ENCODE measurements at regions not wholly inside any gene's neighbourhood (a gene's known extent, or its start where the extent isn't known, plus 50 kb on each side); places are given as distances from the start of the nearest gene placed in this dataset.
A peak's percentile ranks its signal among the peaks of the same experiment; 100 is the strongest.
"Not testable (repeated sequence)": the region's sequence is repeated elsewhere in the genome, so short reads cannot be mapped to it uniquely, and the experiment has no call there.

DNA sequence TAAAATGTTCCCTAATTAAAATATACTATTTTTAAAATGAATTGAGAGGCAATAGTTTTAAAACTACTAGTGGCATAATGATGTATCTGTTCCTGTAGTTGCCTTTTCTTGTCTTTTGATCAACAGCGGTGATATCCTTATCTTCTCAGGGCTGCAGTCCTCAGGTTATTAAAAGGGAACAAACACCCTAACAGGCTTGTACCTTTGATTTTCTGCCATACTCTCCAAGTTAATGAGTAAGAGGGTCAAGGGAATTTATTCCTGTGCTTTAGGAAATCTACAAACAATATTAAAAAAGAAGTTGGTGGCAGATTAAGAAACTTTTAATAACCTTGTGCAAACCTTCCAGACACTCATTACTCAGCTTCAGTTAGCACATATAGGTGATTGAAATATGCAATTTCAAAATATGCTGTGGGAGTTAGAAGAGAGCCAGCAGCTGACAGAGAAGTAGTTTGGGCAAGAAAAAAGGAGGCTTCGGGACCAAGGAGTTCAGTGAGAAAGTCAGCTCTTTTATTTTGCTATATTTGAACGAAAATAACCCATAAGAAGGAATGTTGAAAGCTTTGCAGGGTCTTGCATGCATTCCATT, 81.0 kb upstream of the TLE4 start:
- POLR2A ChIA-PET = no interaction called here
- Histone ChIP-seq H3K4me1 (ENCODE audit: control extremely low read depth in 1 of 4, control insufficient read depth in 4 of 4, insufficient read depth in 4 of 4, low read length in 3 of 4) (peaks cover 0 to 4% (median 0%) of the 10 kb centered on the region in 4 experiments), H3K27me3 (replicated peaks in 2 of 5; ENCODE audit: control insufficient read depth in 4 of 5, insufficient read depth in 5 of 5, low read length in 4 of 5) (no peaks in the 10 kb centered on the region), H3K36me3 (ENCODE audit: control insufficient read depth in 4 of 4, insufficient read depth in 4 of 4, low read length in 3 of 4) (no peaks in the 10 kb centered on the region), H3K9me3 (ENCODE audit: control extremely low read depth in 1 of 5, control insufficient read depth in 4 of 5, insufficient read depth in 2 of 5, low read depth in 1 of 5, low read length in 4 of 5) (peaks cover 0 to 6% (median 0%) of the 10 kb centered on the region in 5 experiments), H3K27ac (ENCODE audit: insufficient read depth in 1 of 2, low read depth in 1 of 2, low read length in 2 of 2, poor library complexity in 1 of 2, severe bottlenecking in 2 of 2) (no peak overlapping the region), H3K4me3 (ENCODE audit: control insufficient read depth in 1 of 7, extremely low read depth in 1 of 7, insufficient read depth in 4 of 7, low read depth in 2 of 7, low read length in 6 of 7) (no peak overlapping the region)
- DNase-seq = no peak
- WGBS (ENCODE audit: insufficient coverage) = 100% methylated on average over 1 of the region's 3 CpGs
- CTCF ChIA-PET = interaction anchor here (0.7 to 1.7 kb wide), 2 partner anchors 10 to 12 kb away, joined by 5 to 6 read pairs; no protein-coding TSS in a partner anchor

DNA sequence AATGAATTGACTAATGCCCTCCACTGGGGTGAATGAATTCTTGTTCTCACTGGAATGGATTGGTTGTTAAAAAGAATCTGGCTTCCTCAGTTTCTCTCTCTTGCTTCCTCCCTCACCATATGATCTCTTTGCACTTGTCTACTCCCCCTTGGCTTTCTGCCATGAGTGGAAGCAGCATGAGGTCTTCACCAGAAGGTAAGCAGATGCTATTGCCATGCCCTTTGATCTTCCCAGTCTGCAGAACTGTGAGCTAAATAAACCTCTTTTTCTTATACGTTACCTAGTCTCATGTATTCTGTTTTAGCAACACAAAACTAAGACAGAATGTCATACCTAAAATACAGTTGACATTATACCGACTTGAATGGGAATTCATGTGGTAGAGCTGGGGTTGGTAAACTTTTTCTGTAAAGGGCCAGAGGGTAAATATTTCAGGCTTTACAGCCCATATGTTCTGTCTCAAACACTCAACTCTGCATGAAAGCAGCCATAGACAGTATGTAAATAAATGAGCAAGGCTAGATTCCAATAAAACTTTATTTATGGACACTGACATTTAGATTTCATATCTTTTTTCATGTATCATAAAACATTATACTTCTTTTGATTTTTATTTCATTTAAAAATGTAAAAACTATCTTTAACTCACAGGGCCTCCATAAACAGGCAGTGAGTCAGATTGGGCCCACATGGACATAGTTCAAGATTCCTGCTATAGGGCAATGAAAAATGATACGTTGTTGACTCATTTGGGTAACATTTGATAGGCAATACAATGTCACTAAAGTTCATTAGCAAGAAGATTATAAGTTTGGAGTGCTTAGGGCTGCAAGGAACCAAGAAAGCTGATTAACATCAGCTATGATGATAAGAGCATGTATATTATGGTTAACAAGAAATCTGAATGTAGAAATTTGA, 79.4 kb upstream of the TLE4 start:
- POLR2A ChIA-PET = no interaction called here
- H3K4me1 ChIP-seq (ENCODE audit: control extremely low read depth in 1 of 4, control insufficient read depth in 4 of 4, insufficient read depth in 4 of 4, low read length in 3 of 4) = peaks cover 0 to 4% (median 0%) of the 10 kb centered on the region in 4 experiments
- DNase-seq = no peak
- H3K36me3 ChIP-seq (ENCODE audit: control insufficient read depth in 4 of 4, insufficient read depth in 4 of 4, low read length in 3 of 4) = no peaks in the 10 kb centered on the region
- no peaks in the 10 kb centered on the region for H3K27me3 ChIP-seq (replicated peaks in 2 of 5; ENCODE audit: control insufficient read depth in 4 of 5, insufficient read depth in 5 of 5, low read length in 4 of 5)
- no peak overlapping the region for H3K27ac ChIP-seq (ENCODE audit: insufficient read depth in 1 of 2, low read depth in 1 of 2, low read length in 2 of 2, poor library complexity in 1 of 2, severe bottlenecking in 2 of 2)
- no peak overlapping the region for H3K4me3 ChIP-seq (ENCODE audit: control insufficient read depth in 1 of 7, extremely low read depth in 1 of 7, insufficient read depth in 4 of 7, low read depth in 2 of 7, low read length in 6 of 7)
- peaks cover 0 to 6% (median 0%) of the 10 kb centered on the region in 5 experiments for H3K9me3 ChIP-seq (ENCODE audit: control extremely low read depth in 1 of 5, control insufficient read depth in 4 of 5, insufficient read depth in 2 of 5, low read depth in 1 of 5, low read length in 4 of 5)
- CTCF ChIA-PET = interaction anchor here (1.7 kb wide), 1 partner anchor 14 kb away, joined by 6 read pairs; no protein-coding TSS in a partner anchor
- WGBS (ENCODE audit: insufficient coverage) = 100% methylated on average over 2 of the region's 3 CpGs

DNA sequence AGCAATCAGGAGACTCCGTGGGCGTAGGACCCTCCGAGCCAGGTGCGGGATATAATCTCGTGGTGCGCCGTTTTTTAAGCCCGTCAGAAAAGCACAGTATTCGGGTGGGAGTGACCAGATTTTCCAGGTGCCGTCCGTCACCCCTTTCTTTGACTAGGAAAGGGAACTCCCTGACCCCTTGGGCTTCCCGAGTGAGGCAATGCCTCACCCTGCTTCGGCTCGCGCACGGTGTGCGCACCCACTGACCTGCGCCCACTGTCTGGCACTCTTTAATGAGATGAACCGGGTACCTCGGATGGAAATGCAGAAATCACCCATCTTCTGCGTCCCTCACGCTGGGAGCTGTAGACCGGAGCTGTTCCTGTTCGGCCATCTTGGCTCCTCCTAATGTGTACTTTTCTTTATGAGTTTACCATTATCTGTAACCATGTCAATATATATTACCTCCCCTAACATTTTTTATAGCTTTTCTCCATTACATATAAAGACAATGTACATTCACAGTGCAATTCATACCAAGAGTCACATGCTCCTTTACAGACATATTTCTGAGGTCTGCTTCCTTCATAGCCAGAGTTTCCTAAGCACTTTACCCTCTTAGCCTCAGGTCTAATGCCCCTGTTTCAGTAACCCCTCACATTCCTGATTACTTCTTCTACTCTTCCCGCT, 71.4 kb upstream of the TLE4 start:
- CTCF ChIA-PET; H3K4me1 ChIP-seq (ENCODE audit: control extremely low read depth in 1 of 4, control insufficient read depth in 4 of 4, insufficient read depth in 4 of 4, low read length in 3 of 4); DNase-seq; H3K27me3 ChIP-seq (replicated peaks in 2 of 5; ENCODE audit: control insufficient read depth in 4 of 5, insufficient read depth in 5 of 5, low read length in 4 of 5); H3K4me3 ChIP-seq (ENCODE audit: control insufficient read depth in 1 of 7, extremely low read depth in 1 of 7, insufficient read depth in 4 of 7, low read depth in 2 of 7, low read length in 6 of 7); H3K9me3 ChIP-seq (ENCODE audit: control extremely low read depth in 1 of 5, control insufficient read depth in 4 of 5, insufficient read depth in 2 of 5, low read depth in 1 of 5, low read length in 4 of 5); H3K36me3 ChIP-seq (ENCODE audit: control insufficient read depth in 4 of 4, insufficient read depth in 4 of 4, low read length in 3 of 4); POLR2A ChIA-PET; H3K27ac ChIP-seq (ENCODE audit: insufficient read depth in 1 of 2, low read depth in 1 of 2, low read length in 2 of 2, poor library complexity in 1 of 2, severe bottlenecking in 2 of 2): not testable (repeated sequence)
- WGBS (ENCODE audit: insufficient coverage) = 98% methylated on average over 16 of the region's 25 CpGs

DNA sequence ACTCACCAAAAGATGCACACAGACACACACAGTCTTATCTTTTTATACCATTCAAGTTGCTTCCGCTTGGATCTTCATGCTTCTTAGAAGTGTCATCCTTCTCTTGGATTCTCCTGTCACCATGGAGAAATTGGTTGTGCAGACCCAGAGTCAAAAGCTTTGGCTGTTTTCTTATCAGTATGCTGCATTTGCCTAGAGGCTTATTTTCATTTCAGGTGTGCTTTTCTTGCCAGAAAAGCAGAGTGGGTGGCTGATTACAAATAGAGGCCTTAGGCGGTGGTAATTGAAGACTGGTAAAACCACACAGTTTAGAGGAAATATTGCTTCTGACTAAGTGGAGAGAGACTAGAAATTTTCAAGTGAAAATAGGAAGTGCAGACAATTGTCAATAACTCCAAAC, 70.2 kb upstream of the TLE4 start:
- H3K27me3 ChIP-seq (replicated peaks in 2 of 5; ENCODE audit: control insufficient read depth in 4 of 5, insufficient read depth in 5 of 5, low read length in 4 of 5) = no peaks in the 10 kb centered on the region
- no peaks in the 10 kb centered on the region for H3K9me3 ChIP-seq (ENCODE audit: control extremely low read depth in 1 of 5, control insufficient read depth in 4 of 5, insufficient read depth in 2 of 5, low read depth in 1 of 5, low read length in 4 of 5)
- ChIA-PET CTCF (no interaction called here), POLR2A (no interaction called here)
- H3K36me3 ChIP-seq (ENCODE audit: control insufficient read depth in 4 of 4, insufficient read depth in 4 of 4, low read length in 3 of 4) = no peaks in the 10 kb centered on the region
- DNase-seq = peak in 1 of 3 donors; percentile 5
- peaks cover 0 to 5% (median 0%) of the 10 kb centered on the region in 4 experiments for H3K4me1 ChIP-seq (ENCODE audit: control extremely low read depth in 1 of 4, control insufficient read depth in 4 of 4, insufficient read depth in 4 of 4, low read length in 3 of 4)
- 100% methylated on average over 1 of the region's 2 CpGs for WGBS (ENCODE audit: insufficient coverage)
- no peak overlapping the region for H3K27ac ChIP-seq (ENCODE audit: insufficient read depth in 1 of 2, low read depth in 1 of 2, low read length in 2 of 2, poor library complexity in 1 of 2, severe bottlenecking in 2 of 2)
- no peak overlapping the region for H3K4me3 ChIP-seq (ENCODE audit: control insufficient read depth in 1 of 7, extremely low read depth in 1 of 7, insufficient read depth in 4 of 7, low read depth in 2 of 7, low read length in 6 of 7)

DNA sequence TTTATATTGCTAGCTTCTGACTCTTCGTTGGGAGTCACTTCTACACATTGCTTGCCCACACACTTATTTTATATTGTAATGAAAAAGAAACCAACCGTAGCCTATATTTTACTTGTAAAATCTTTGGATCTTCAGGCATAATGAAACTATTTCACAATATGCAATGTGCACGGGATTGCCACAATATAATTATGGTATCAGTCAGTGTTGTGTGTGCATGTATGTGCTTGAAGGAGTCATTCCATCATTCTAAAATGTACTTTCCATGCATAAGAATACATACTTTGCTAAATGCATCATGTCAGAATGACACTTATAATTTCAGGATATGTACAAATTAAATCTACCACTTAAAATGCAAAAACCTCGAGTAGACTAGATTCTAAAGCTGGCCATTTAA, 64.0 kb upstream of the TLE4 start:
- POLR2A ChIA-PET = no interaction called here

DNA sequence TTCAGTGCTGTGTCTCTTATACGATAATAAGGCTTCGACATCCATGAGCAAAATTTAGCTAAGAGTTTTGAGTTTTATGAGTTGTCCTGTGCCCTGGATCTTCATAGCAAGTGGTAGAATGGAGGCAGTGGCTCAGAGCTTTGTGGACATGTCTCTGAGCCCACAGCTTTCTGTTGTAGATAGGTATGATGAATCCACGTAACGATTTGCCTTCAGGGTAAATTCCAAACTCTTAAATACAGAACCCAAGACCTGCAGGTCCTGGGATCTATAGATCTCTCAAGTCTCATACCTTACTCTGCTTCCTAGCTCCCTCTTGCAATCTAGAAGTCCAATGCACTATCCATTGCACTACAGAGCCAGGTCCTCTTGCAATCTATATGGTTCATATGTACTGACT, 59.5 kb upstream of the TLE4 start:
- Histone ChIP-seq H3K27ac (ENCODE audit: insufficient read depth in 1 of 2, low read depth in 1 of 2, low read length in 2 of 2, poor library complexity in 1 of 2, severe bottlenecking in 2 of 2) (no peak overlapping the region), H3K4me1 (ENCODE audit: control extremely low read depth in 1 of 4, control insufficient read depth in 4 of 4, insufficient read depth in 4 of 4, low read length in 3 of 4) (no peaks in the 10 kb centered on the region), H3K36me3 (ENCODE audit: control insufficient read depth in 4 of 4, insufficient read depth in 4 of 4, low read length in 3 of 4) (no peaks in the 10 kb centered on the region), H3K9me3 (ENCODE audit: control extremely low read depth in 1 of 5, control insufficient read depth in 4 of 5, insufficient read depth in 2 of 5, low read depth in 1 of 5, low read length in 4 of 5) (no peaks in the 10 kb centered on the region), H3K4me3 (ENCODE audit: control insufficient read depth in 1 of 7, extremely low read depth in 1 of 7, insufficient read depth in 4 of 7, low read depth in 2 of 7, low read length in 6 of 7) (no peak overlapping the region), H3K27me3 (replicated peaks in 2 of 5; ENCODE audit: control insufficient read depth in 4 of 5, insufficient read depth in 5 of 5, low read length in 4 of 5) (no peaks in the 10 kb centered on the region)
- CTCF ChIA-PET = interaction anchor here (0.7 kb wide), 1 partner anchor 396 kb away, joined by 3 read pairs; no protein-coding TSS in a partner anchor
- no peak for DNase-seq
- WGBS (ENCODE audit: insufficient coverage) = 67% methylated on average over 2 of the region's 4 CpGs
- POLR2A ChIA-PET = no interaction called here

More for the DNA sequence above, 64.0 kb upstream of the TLE4 start:
- Histone ChIP-seq H3K27ac (ENCODE audit: insufficient read depth in 1 of 2, low read depth in 1 of 2, low read length in 2 of 2, poor library complexity in 1 of 2, severe bottlenecking in 2 of 2) (no peak overlapping the region), H3K4me1 (ENCODE audit: control extremely low read depth in 1 of 4, control insufficient read depth in 4 of 4, insufficient read depth in 4 of 4, low read length in 3 of 4) (no peaks in the 10 kb centered on the region), H3K9me3 (ENCODE audit: control extremely low read depth in 1 of 5, control insufficient read depth in 4 of 5, insufficient read depth in 2 of 5, low read depth in 1 of 5, low read length in 4 of 5) (no peaks in the 10 kb centered on the region), H3K36me3 (ENCODE audit: control insufficient read depth in 4 of 4, insufficient read depth in 4 of 4, low read length in 3 of 4) (no peaks in the 10 kb centered on the region), H3K27me3 (replicated peaks in 2 of 5; ENCODE audit: control insufficient read depth in 4 of 5, insufficient read depth in 5 of 5, low read length in 4 of 5) (no peaks in the 10 kb centered on the region), H3K4me3 (ENCODE audit: control insufficient read depth in 1 of 7, extremely low read depth in 1 of 7, insufficient read depth in 4 of 7, low read depth in 2 of 7, low read length in 6 of 7) (no peak overlapping the region)
- no peak for DNase-seq
- CTCF ChIA-PET = no interaction called here
- 100% methylated on average over 2 of the region's 4 CpGs for WGBS (ENCODE audit: insufficient coverage)

Data from common myeloid progenitor, CD34-positive (primary cell).